Activated CD4-positive, alpha-beta T cell treated with anti-CD3 and anti-CD28 coated beads, Interleukin-2, Interleukin-4, amounts not matched to agents 100 ng/mL and 50 ng/mL, durations not matched to agents 16 hours and 8 hours (primary cell): ENCODE measurements at regions not wholly inside any gene's neighbourhood (a gene's known extent, or its start where the extent isn't known, plus 50 kb on each side); places are given as distances from the start of the nearest gene placed in this dataset.
"Not testable (repeated sequence)": the region's sequence is repeated elsewhere in the genome, so short reads cannot be mapped to it uniquely, and the experiment has no call there.

Experiments used
- DNase-seq: peaks from one replicate; pipeline ENCODE4 v3.0.0-alpha.2; 2020; ENCODE audit warnings: low spot score

DNA sequence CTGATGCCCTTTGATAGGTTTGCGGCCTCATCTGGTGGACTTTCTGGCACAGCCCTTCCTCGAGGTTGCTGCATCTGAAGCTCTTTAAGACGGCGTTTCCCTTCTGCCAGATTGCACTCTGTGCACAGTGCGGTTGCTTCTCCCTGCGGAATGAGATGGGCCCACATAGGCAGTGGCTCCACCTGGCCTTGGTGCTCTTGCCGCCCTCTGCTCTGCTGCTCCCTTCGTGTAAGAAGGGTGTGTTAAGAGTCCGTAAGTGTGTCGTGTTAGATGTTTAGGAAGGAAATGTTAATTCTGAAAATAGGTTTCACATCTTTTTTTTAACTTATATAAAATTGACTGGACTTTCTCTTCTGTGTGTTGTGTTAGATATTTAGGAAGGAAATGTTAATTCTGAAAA lies 240.3 kb downstream of the RTP5 start:
- DNase-seq: not testable (repeated sequence)

- DNase-seq: not testable (repeated sequence)
Measured at GRCh38 chr2:242111954-242112353, 242.4 kb downstream of the RTP5 start.

GRCh38 chr2:242113492-242113891 lies 244.0 kb downstream of the RTP5 start:
- not testable (repeated sequence) for DNase-seq

- not testable (repeated sequence) for DNase-seq
Measured at GRCh38 chr2:242116676-242117075, 247.1 kb downstream of the RTP5 start.

GRCh38 chr2:242117305-242117704 lies 247.8 kb downstream of the RTP5 start:
- not testable (repeated sequence) for DNase-seq

GRCh38 chr2:242119682-242120081 lies 250.2 kb downstream of the RTP5 start:
- DNase-seq: not testable (repeated sequence)

DNA sequence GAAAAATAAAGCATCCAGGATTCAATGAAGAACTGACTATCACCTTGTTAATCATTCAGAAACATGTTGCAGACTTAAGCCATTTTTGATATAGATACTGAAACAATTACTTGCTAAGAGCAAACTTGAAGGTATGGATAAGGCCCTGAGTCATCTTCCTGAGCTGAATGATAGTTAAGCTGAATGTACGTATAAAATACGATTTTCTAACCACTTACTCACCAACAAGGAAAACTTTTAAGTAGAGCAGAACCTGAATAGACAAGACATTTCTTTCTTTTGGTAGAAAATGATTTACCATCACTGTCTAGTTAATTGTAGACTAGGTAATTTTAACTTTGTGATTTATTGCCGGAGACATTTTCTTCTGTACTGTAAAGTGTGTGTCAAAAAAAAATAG lies 261.2 kb downstream of the RTP5 start:
- not testable (repeated sequence) for DNase-seq

DNA sequence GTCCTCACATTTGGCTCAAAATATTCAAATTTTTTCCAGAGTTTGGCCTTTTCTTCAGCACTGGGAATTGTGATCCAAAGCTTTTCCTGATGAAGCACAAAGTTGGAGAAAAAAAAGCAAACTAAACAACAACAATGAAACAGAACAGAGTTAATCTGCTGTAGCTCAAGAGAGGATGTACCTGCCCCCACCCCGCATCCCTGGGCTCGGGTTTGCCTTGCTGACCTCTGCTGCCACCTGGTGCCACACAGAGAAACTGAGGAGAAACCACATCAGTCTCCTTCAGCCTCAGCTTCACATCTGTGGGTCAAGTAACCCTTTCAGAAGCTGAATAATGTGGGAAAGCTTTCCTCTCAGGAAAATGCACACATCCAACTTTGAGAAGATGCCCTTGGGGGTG lies 290.4 kb downstream of the RTP5 start:
- not testable (repeated sequence) for DNase-seq

GRCh38 chr2:242165115-242165514 lies 295.6 kb downstream of the RTP5 start:
- not testable (repeated sequence) for DNase-seq

- not testable (repeated sequence) for DNase-seq
Measured at GRCh38 chr2:242171290-242171689, 301.8 kb downstream of the RTP5 start.
